ENCODE measurements at regions not wholly inside any gene's neighbourhood (a gene's known extent, or its start where the extent isn't known, plus 50 kb on each side); places are given as distances from the start of the nearest gene placed in this dataset.

GRCh38 chr5:6112538-6112937, 265.8 kb downstream of the MED10 start:
- TF ChIP-seq EZH2 (IDR thresholded peaks at IDR 0.05; ENCODE audit: borderline replicate concordance, low read depth, low read length, severe bottlenecking) (no peak), CTCF (IDR thresholded peaks at IDR 0.05; ENCODE audit: extremely low read depth in 1 of 2, insufficient read depth in 1 of 2, low read depth in 1 of 2, low read length in 2 of 2) (no peak), POLR2A (IDR thresholded peaks at IDR 0.05; ENCODE audit: low read depth, low read length) (no peak), POLR2AphosphoS5 (IDR thresholded peaks at IDR 0.05; ENCODE audit: insufficient read depth, low read depth, low read length) (no peak), JUN (IDR thresholded peaks at IDR 0.05; ENCODE audit: borderline replicate concordance, insufficient read depth, insufficient read length, low read depth) (no peak), MYC (IDR thresholded peaks at IDR 0.05; ENCODE audit: low read depth, low read length) (no peak), FOS (IDR thresholded peaks at IDR 0.05; ENCODE audit: borderline replicate concordance, insufficient read depth, low read length) (no peak), MAX (IDR thresholded peaks at IDR 0.05; ENCODE audit: insufficient read depth, insufficient read length) (no peak)
